WTC11 (cell line): ENCODE measurements at regions not wholly inside any gene's neighbourhood (a gene's known extent, or its start where the extent isn't known, plus 50 kb on each side); places are given as distances from the start of the nearest gene placed in this dataset.

Experiments used
- ATAC-seq: fragments of 200-7000 bp; cut with Tn5 transposase; 2 replicates; pipeline ENCODE4 v1.10.0; 2021; ENCODE audit warnings: mild to moderate bottlenecking, moderate library complexity
- CTCF ChIA-PET: fragments of 300-600 bp; sonication (Branson Sonifier 250); formaldehyde crosslinking; loops from one replicate; lab custom pipeline; 2021; ENCODE audit warnings: antibody characterized with exemption; lab: Charles Lee
- POLR2A ChIA-PET: fragments of 350-600 bp; sonication (Branson Sonifier 250); formaldehyde crosslinking; loops from one replicate; lab custom pipeline; 2021; ENCODE audit warnings: antibody characterized with exemption; lab: Charles Lee
- DNase-seq: peaks from one replicate; pipeline ENCODE4 v3.0.0; 2021; ENCODE audit warnings: low spot score
- H3K27ac Mint-ChIP-seq: 2 replicates; pipeline ENCODE4 v1.8.0; 2021; ENCODE audit warnings: mixed read lengths
- H3K27me3 Mint-ChIP-seq: 2 replicates; pipeline ENCODE4 v1.8.0; 2021; ENCODE audit warnings: low read depth, mild to moderate bottlenecking, moderate library complexity, mixed read lengths
- H3K36me3 Mint-ChIP-seq: 2 replicates; pipeline ENCODE4 v1.8.0; 2021; ENCODE audit warnings: mixed read lengths
- H3K4me1 Mint-ChIP-seq: 2 replicates; pipeline ENCODE4 v1.8.0; 2022; ENCODE audit warnings: mixed read lengths
- H3K4me3 Mint-ChIP-seq: 2 replicates; pipeline ENCODE4 v1.8.0; 2021; ENCODE audit warnings: mild to moderate bottlenecking, moderate library complexity, mixed read lengths
- H3K9me3 Mint-ChIP-seq: 2 replicates; pipeline ENCODE4 v1.8.0; 2021; ENCODE audit warnings: mixed read lengths
- CREB1 ChIP-seq: sonication (generic); formaldehyde crosslinking; IDR thresholded peaks from 2 replicates; pipeline ENCODE4 v1.8.0; 2023; ENCODE audit warnings: mild to moderate bottlenecking, missing genetic modification reagents
- ESRRA ChIP-seq: sonication (generic); formaldehyde crosslinking; IDR thresholded peaks from 2 replicates; pipeline ENCODE4 v1.8.1; 2022; ENCODE audit warnings: mild to moderate bottlenecking, missing genetic modification reagents, borderline replicate concordance
- ETV6 ChIP-seq: sonication (generic); formaldehyde crosslinking; IDR thresholded peaks from 2 replicates; pipeline ENCODE4 v1.8.1; 2022; ENCODE audit warnings: mild to moderate bottlenecking, missing genetic modification reagents
- FOXJ3 ChIP-seq: sonication (generic); formaldehyde crosslinking; IDR thresholded peaks from 2 replicates; pipeline ENCODE4 v1.9.0; 2021; ENCODE audit warnings: missing genetic modification reagents, mild to moderate bottlenecking, borderline replicate concordance
- MYBL2 ChIP-seq: sonication (generic); formaldehyde crosslinking; IDR thresholded peaks from 2 replicates; pipeline ENCODE4 v1.8.1; 2023; ENCODE audit warnings: mild to moderate bottlenecking, moderate library complexity, missing genetic modification reagents
- NR2C2 ChIP-seq: sonication (generic); formaldehyde crosslinking; IDR thresholded peaks from 2 replicates; pipeline ENCODE4 v1.8.0; 2022; ENCODE audit warnings: mild to moderate bottlenecking, missing genetic modification reagents
- OVOL2 ChIP-seq: fragments of 250-450 bp; sonication (Bioruptor Pico); IDR thresholded peaks from 2 replicates; pipeline ENCODE4 v1.9.0; 2021; ENCODE audit warnings: mild to moderate bottlenecking, borderline replicate concordance
- RELA ChIP-seq: sonication (generic); formaldehyde crosslinking; IDR thresholded peaks from 2 replicates; pipeline ENCODE4 v1.8.1; 2022; ENCODE audit warnings: missing genetic modification reagents, mild to moderate bottlenecking, borderline replicate concordance
- RORB ChIP-seq: fragments of 250-450 bp; sonication (Bioruptor Pico); IDR thresholded peaks from 2 replicates; pipeline ENCODE4 v1.9.0; 2021; ENCODE audit warnings: mild to moderate bottlenecking
- SOX15 ChIP-seq: fragments of 250-450 bp; sonication (Bioruptor Pico); IDR thresholded peaks from 2 replicates; pipeline ENCODE4 v1.9.0; 2021; ENCODE audit warnings: mild to moderate bottlenecking
- SP1 ChIP-seq: sonication (generic); formaldehyde crosslinking; conservative IDR thresholded peaks from 2 replicates; pipeline ENCODE4 v1.8.1; 2022; ENCODE audit warnings: missing genetic modification reagents
- TEAD1 ChIP-seq: sonication (generic); formaldehyde crosslinking; IDR thresholded peaks from 2 replicates; pipeline ENCODE4 v1.8.0; 2022; ENCODE audit warnings: mild to moderate bottlenecking, missing genetic modification reagents
- ZNF263 ChIP-seq: sonication (generic); formaldehyde crosslinking; IDR thresholded peaks from 2 replicates; pipeline ENCODE4 v1.8.1; 2022; ENCODE audit warnings: low read depth, mild to moderate bottlenecking, moderate library complexity, missing genetic modification reagents
- TF ChIP-seq, protein P1 (sequence below): fragments of 200-600 bp; IDR thresholded peaks from 2 replicates; pipeline ENCODE4 v1.8.0; 2022; ENCODE audit warnings: antibody characterized with exemption
- TF ChIP-seq, protein P2 (sequence below): fragments of 250-450 bp; sonication (Bioruptor Pico); IDR thresholded peaks from 2 replicates; pipeline ENCODE4 v1.8.0; 2021; ENCODE audit warnings: mild to moderate bottlenecking
- TF ChIP-seq, protein P3 (sequence below): sonication (generic); formaldehyde crosslinking; IDR thresholded peaks from 2 replicates; pipeline ENCODE4 v1.8.1; 2023; ENCODE audit warnings: mild to moderate bottlenecking, missing genetic modification reagents, moderate library complexity
- TF ChIP-seq, protein P4 (sequence below): sonication (generic); formaldehyde crosslinking; IDR thresholded peaks from 2 replicates; pipeline ENCODE4 v1.8.1; 2022; ENCODE audit warnings: mild to moderate bottlenecking, moderate library complexity, missing genetic modification reagents
- TF ChIP-seq, protein P5 (sequence below): sonication (generic); formaldehyde crosslinking; IDR thresholded peaks from 2 replicates; pipeline ENCODE4 v1.8.1; 2022; ENCODE audit warnings: mild to moderate bottlenecking, missing genetic modification reagents, moderate library complexity, borderline replicate concordance
- TF ChIP-seq, protein P6 (sequence below): sonication (generic); formaldehyde crosslinking; IDR thresholded peaks from 2 replicates; pipeline ENCODE4 v1.8.0; 2022; ENCODE audit warnings: mild to moderate bottlenecking, missing genetic modification reagents
- TF ChIP-seq, protein P7 (sequence below): sonication (generic); formaldehyde crosslinking; IDR thresholded peaks from 2 replicates; pipeline ENCODE4 v1.8.0; 2022; ENCODE audit warnings: mild to moderate bottlenecking, missing genetic modification reagents
- TF ChIP-seq, protein P8 (sequence below): fragments of 250-450 bp; sonication (Bioruptor Pico); IDR thresholded peaks from 2 replicates; pipeline ENCODE4 v1.9.0; 2021; ENCODE audit warnings: moderate library complexity, mild to moderate bottlenecking, inconsistent platforms, borderline replicate concordance

DNA sequence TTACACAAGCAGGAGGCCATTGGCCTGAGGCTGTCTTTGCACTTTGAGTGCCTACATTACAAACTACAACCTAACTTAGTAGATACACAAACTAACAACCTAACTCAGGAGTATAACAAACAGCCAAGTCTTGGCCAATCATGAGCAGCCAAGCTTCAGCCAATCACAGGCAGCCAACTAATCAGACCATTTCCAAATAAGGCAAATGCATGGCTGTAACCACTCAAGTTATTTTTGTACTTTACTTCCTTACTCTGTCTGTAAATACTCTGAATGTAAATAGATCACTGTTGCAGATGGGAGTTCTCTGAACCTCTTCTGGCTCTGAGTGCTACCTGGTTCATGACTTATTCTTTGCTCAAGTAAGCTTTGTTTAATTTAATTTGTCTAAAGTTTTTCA lies 748.1 kb upstream of the SGCG start:
- POLR2A ChIA-PET: no interaction called here
- Mint-ChIP-seq H3K36me3 (peaks cover 3% of the 10 kb centered on the region; the same call in 1 of the 2 replicates), H3K4me3 (no peak overlapping the region), H3K4me1 (peaks cover 7% of the 10 kb centered on the region; the same call in 1 of the 2 replicates), H3K27me3 (no peaks in the 10 kb centered on the region), H3K27ac (no peak overlapping the region), H3K9me3 (peaks cover 21% of the 10 kb centered on the region)
- DNase-seq: no peak
- ATAC-seq: no peak
- TF ChIP-seq RORB (CRISPR knock-in tag) (no peak), RELA (CRISPR knock-in tag) (no peak), ZNF263 (CRISPR knock-in tag) (no peak)
- CTCF ChIA-PET: no interaction called here

DNA sequence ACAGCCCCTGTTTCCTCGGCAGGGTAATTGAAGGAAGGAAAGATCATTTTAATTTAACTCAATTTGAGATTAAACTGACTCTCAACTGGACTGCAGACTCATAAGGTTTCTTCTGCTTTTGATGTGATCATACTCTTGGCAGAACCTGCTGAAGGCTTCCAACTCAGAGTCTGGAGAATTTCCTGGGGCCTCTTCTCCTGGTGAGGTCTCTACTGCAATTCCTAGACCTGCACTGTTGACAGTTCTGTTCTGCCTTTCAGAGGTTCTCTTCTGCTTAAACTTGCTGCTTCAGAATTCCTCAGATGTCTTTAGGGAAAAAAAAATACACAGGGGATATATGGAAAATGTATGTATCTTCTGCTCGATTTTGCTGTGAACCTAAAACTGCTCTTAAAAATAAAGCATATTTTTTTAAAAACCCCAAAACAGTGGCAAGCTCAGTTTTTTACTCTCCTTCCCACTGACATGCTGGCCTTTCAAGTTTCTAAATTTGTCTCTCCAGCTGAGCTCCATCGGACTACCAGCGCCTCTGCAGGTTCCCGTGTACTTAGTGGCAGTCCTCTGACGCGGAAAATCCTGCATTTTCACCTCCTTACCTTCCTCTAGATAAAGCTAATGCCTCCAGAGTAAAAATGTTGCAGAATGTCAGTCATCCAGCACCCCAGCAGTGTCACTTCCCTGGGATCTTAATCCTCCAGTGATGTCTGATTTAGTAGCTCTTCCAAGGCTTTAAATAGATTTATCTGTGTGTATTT lies 733.5 kb upstream of the SGCG start:
- POLR2A ChIA-PET: no interaction called here
- H3K36me3 Mint-ChIP-seq: no peaks in the 10 kb centered on the region
- ATAC-seq (no peak), DNase-seq (no peak)
- H3K4me1 Mint-ChIP-seq: peaks cover 20% of the 10 kb centered on the region
- no peak overlapping the region for H3K27ac Mint-ChIP-seq
- no peak for TF ChIP-seq FOXJ3
- no peak for TF ChIP-seq CREB1 (CRISPR knock-in tag)
- no peak for TF ChIP-seq SOX15 (CRISPR knock-in tag)
- no peak for TF ChIP-seq OVOL2 (CRISPR knock-in tag)
- no peak for TF ChIP-seq TEAD1 (CRISPR knock-in tag)
- TF ChIP-seq, protein P1, sequence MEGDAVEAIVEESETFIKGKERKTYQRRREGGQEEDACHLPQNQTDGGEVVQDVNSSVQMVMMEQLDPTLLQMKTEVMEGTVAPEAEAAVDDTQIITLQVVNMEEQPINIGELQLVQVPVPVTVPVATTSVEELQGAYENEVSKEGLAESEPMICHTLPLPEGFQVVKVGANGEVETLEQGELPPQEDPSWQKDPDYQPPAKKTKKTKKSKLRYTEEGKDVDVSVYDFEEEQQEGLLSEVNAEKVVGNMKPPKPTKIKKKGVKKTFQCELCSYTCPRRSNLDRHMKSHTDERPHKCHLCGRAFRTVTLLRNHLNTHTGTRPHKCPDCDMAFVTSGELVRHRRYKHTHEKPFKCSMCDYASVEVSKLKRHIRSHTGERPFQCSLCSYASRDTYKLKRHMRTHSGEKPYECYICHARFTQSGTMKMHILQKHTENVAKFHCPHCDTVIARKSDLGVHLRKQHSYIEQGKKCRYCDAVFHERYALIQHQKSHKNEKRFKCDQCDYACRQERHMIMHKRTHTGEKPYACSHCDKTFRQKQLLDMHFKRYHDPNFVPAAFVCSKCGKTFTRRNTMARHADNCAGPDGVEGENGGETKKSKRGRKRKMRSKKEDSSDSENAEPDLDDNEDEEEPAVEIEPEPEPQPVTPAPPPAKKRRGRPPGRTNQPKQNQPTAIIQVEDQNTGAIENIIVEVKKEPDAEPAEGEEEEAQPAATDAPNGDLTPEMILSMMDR: no peak
- TF ChIP-seq RELA (CRISPR knock-in tag): no peak
- TF ChIP-seq, protein P2, sequence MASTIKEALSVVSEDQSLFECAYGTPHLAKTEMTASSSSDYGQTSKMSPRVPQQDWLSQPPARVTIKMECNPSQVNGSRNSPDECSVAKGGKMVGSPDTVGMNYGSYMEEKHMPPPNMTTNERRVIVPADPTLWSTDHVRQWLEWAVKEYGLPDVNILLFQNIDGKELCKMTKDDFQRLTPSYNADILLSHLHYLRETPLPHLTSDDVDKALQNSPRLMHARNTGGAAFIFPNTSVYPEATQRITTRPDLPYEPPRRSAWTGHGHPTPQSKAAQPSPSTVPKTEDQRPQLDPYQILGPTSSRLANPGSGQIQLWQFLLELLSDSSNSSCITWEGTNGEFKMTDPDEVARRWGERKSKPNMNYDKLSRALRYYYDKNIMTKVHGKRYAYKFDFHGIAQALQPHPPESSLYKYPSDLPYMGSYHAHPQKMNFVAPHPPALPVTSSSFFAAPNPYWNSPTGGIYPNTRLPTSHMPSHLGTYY (CRISPR knock-in tag): no peak
- no peak for TF ChIP-seq ETV6 (CRISPR knock-in tag)
- no peak for TF ChIP-seq ESRRA (CRISPR knock-in tag)
- TF ChIP-seq, protein P3, sequence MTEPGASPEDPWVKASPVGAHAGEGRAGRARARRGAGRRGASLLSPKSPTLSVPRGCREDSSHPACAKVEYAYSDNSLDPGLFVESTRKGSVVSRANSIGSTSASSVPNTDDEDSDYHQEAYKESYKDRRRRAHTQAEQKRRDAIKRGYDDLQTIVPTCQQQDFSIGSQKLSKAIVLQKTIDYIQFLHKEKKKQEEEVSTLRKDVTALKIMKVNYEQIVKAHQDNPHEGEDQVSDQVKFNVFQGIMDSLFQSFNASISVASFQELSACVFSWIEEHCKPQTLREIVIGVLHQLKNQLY (CRISPR knock-in tag): no peak
- TF ChIP-seq NR2C2 (CRISPR knock-in tag): no peak
- TF ChIP-seq, protein P4, sequence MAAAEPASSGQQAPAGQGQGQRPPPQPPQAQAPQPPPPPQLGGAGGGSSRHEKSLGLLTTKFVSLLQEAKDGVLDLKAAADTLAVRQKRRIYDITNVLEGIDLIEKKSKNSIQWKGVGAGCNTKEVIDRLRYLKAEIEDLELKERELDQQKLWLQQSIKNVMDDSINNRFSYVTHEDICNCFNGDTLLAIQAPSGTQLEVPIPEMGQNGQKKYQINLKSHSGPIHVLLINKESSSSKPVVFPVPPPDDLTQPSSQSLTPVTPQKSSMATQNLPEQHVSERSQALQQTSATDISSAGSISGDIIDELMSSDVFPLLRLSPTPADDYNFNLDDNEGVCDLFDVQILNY: no peak
- CTCF ChIA-PET: no interaction called here
- no peaks in the 10 kb centered on the region for H3K27me3 Mint-ChIP-seq
- no peak overlapping the region for H3K4me3 Mint-ChIP-seq
- peaks cover 6% of the 10 kb centered on the region for H3K9me3 Mint-ChIP-seq

DNA sequence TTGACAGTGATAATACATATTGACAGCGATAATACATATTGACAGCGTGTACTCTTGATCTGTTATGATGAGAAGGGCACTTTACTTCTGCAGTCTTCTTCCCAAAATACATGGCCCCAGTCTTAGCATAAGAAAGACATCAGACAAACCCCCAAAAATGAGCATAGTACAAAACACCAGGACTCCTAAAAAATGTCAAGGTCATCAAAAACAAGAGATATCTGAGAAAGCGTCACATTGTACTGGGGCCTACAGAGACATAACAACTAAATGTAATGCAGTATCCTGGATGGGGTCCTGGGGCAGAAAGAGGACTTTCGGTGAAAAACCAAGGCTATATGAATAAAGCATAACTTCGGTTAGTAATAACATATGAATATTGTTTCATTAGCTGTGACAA lies 731.5 kb upstream of the SGCG start:
- ChIA-PET POLR2A (no interaction called here), CTCF (no interaction called here)
- Mint-ChIP-seq H3K27me3 (no peaks in the 10 kb centered on the region), H3K36me3 (no peaks in the 10 kb centered on the region), H3K4me3 (no peak overlapping the region), H3K4me1 (peaks cover 20% of the 10 kb centered on the region), H3K9me3 (peaks cover 8% of the 10 kb centered on the region; the same call in 1 of the 2 replicates), H3K27ac (no peak overlapping the region)
- DNase-seq (no peak), ATAC-seq (no peak)
- no peak for TF ChIP-seq ETV6 (CRISPR knock-in tag)
- TF ChIP-seq, protein P5, sequence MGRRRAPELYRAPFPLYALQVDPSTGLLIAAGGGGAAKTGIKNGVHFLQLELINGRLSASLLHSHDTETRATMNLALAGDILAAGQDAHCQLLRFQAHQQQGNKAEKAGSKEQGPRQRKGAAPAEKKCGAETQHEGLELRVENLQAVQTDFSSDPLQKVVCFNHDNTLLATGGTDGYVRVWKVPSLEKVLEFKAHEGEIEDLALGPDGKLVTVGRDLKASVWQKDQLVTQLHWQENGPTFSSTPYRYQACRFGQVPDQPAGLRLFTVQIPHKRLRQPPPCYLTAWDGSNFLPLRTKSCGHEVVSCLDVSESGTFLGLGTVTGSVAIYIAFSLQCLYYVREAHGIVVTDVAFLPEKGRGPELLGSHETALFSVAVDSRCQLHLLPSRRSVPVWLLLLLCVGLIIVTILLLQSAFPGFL (CRISPR knock-in tag): no peak
- TF ChIP-seq, protein P4: no peak
- TF ChIP-seq, protein P6, sequence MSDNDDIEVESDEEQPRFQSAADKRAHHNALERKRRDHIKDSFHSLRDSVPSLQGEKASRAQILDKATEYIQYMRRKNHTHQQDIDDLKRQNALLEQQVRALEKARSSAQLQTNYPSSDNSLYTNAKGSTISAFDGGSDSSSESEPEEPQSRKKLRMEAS (CRISPR knock-in tag): no peak
- no peak for TF ChIP-seq MYBL2 (CRISPR knock-in tag)
- TF ChIP-seq, protein P7, sequence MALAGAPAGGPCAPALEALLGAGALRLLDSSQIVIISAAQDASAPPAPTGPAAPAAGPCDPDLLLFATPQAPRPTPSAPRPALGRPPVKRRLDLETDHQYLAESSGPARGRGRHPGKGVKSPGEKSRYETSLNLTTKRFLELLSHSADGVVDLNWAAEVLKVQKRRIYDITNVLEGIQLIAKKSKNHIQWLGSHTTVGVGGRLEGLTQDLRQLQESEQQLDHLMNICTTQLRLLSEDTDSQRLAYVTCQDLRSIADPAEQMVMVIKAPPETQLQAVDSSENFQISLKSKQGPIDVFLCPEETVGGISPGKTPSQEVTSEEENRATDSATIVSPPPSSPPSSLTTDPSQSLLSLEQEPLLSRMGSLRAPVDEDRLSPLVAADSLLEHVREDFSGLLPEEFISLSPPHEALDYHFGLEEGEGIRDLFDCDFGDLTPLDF (CRISPR knock-in tag): no peak
- no peak for TF ChIP-seq ZNF263 (CRISPR knock-in tag)
- TF ChIP-seq, protein P8, sequence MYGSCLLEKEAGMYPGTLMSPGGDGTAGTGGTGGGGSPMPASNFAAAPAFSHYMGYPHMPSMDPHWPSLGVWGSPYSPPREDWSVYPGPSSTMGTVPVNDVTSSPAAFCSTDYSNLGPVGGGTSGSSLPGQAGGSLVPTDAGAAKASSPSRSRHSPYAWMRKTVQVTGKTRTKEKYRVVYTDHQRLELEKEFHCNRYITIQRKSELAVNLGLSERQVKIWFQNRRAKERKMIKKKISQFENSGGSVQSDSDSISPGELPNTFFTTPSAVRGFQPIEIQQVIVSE: no peak
- no peak for TF ChIP-seq SP1
